Thymus (tissue), 11 donors: ENCODE measurements at regions not wholly inside any gene's neighbourhood (a gene's known extent, or its start where the extent isn't known, plus 50 kb on each side); places are given as distances from the start of the nearest gene placed in this dataset.
"Not testable (repeated sequence)": the region's sequence is repeated elsewhere in the genome, so short reads cannot be mapped to it uniquely, and the experiment has no call there.

ENCODE experiments used
- DNase-seq, 9 donors: peaks; one replicate each; pipeline ENCODE4 v3.0.0-alpha.2; 2013; ENCODE audit warnings: low spot score in 9 of 9, low read depth in 6 of 9, missing footprints in 1 of 9
- H3K27ac ChIP-seq, 2 donors: one replicate each; pipeline ENCODE4 v1.5.1; 2013; ENCODE audit warnings: control low read depth in 1 of 2, low read depth in 1 of 2, low read length in 1 of 2, mild to moderate bottlenecking in 1 of 2, moderate library complexity in 1 of 2
- H3K27me3 ChIP-seq, 2 donors: one replicate each; pipeline ENCODE4 v1.5.1; 2013; ENCODE audit warnings: low read length in 1 of 2; ENCODE audit not compliant: control insufficient read depth in 2 of 2, insufficient read depth in 1 of 2
- H3K36me3 ChIP-seq, 2 donors: one replicate each; pipeline ENCODE4 v1.5.1; 2013; ENCODE audit warnings: low read length in 1 of 2, mild to moderate bottlenecking in 1 of 2, moderate library complexity in 1 of 2; ENCODE audit not compliant: control insufficient read depth in 2 of 2, insufficient read depth in 2 of 2
- H3K4me1 ChIP-seq, 2 donors: one replicate each; pipeline ENCODE4 v1.5.1; 2013; ENCODE audit warnings: low read length in 2 of 2; ENCODE audit not compliant: control insufficient read depth in 2 of 2, insufficient read depth in 2 of 2
- H3K4me3 ChIP-seq, 2 donors: one replicate each; pipeline ENCODE4 v1.5.1; 2013; ENCODE audit warnings: low read length in 2 of 2, control low read depth in 1 of 2, mild to moderate bottlenecking in 1 of 2
- H3K9me3 ChIP-seq, 2 donors: one replicate each; pipeline ENCODE4 v1.5.1; 2013; ENCODE audit warnings: low read length in 1 of 2, mild to moderate bottlenecking in 1 of 2; ENCODE audit not compliant: control insufficient read depth in 2 of 2, insufficient read depth in 1 of 2
- WGBS: extraction: QIAGEN DNeasy Blood & Tissue Kit; methylation state at CpG from one replicate; pipeline ENCODE4 v1.1.7; 2013; 5-methylcytosine and 5-hydroxymethylcytosine counted together
- donor health status: healthy.

- 91% methylated on average over 1 of the region's 1 CpG for WGBS
- no peak for DNase-seq
- no peaks in the 10 kb centered on the region for H3K36me3 ChIP-seq
- no peaks in the 10 kb centered on the region for H3K9me3 ChIP-seq
- no peak overlapping the region for H3K4me3 ChIP-seq
- H3K4me1 ChIP-seq, result no peaks in the 10 kb centered on the region
- no peak overlapping the region for H3K27ac ChIP-seq
- H3K27me3 ChIP-seq, result no peaks in the 10 kb centered on the region
Measured at GRCh38 chr4:134883831-134884449, 682.4 kb upstream of the PABPC4L start.

GRCh38 chr4:134879019-134879418 is 677.4 kb upstream of the PABPC4L start:
- 98% methylated on average over 1 of the region's 1 CpG for WGBS
- Histone ChIP-seq H3K4me1 (no peaks in the 10 kb centered on the region), H3K36me3 (no peaks in the 10 kb centered on the region), H3K27ac (no peak overlapping the region), H3K9me3 (peaks cover 0 to 3% of the 10 kb centered on the region in 2 donors), H3K4me3 (no peak overlapping the region), H3K27me3 (no peaks in the 10 kb centered on the region)
- DNase-seq, result no peak

GRCh38 chr4:134867027-134867426 is 665.4 kb upstream of the PABPC4L start:
- H3K36me3 ChIP-seq, result no peaks in the 10 kb centered on the region
- no peaks in the 10 kb centered on the region for H3K4me1 ChIP-seq
- no peak for DNase-seq
- H3K27ac ChIP-seq, result no peak overlapping the region
- no peaks in the 10 kb centered on the region for H3K9me3 ChIP-seq
- no peak overlapping the region for H3K4me3 ChIP-seq
- no peaks in the 10 kb centered on the region for H3K27me3 ChIP-seq

- Histone ChIP-seq H3K36me3 (no peaks in the 10 kb centered on the region), H3K27ac (no peak overlapping the region), H3K4me3 (no peak overlapping the region), H3K9me3 (no peaks in the 10 kb centered on the region), H3K4me1 (no peaks in the 10 kb centered on the region), H3K27me3 (no peaks in the 10 kb centered on the region)
- WGBS, result 85% methylated on average over 1 of the region's 1 CpG
- DNase-seq, result no peak
Measured at GRCh38 chr4:134865675-134866074, 664.1 kb upstream of the PABPC4L start.

GRCh38 chr4:134862116-134862515 is 660.5 kb upstream of the PABPC4L start:
- DNase-seq, result no peak
- Histone ChIP-seq H3K9me3 (no peaks in the 10 kb centered on the region), H3K4me3 (no peak overlapping the region), H3K36me3 (no peaks in the 10 kb centered on the region), H3K27ac (no peak overlapping the region), H3K4me1 (no peaks in the 10 kb centered on the region), H3K27me3 (no peaks in the 10 kb centered on the region)
- 94% methylated on average over 2 of the region's 2 CpGs for WGBS

GRCh38 chr4:134848681-134849080 is 647.1 kb upstream of the PABPC4L start:
- WGBS, result 97% methylated on average over 2 of the region's 2 CpGs
- no peak for DNase-seq
- Histone ChIP-seq H3K4me3 (no peak overlapping the region), H3K27ac (no peak overlapping the region), H3K9me3 (no peaks in the 10 kb centered on the region), H3K27me3 (no peaks in the 10 kb centered on the region), H3K36me3 (no peaks in the 10 kb centered on the region), H3K4me1 (no peaks in the 10 kb centered on the region)

GRCh38 chr4:134830741-134831140 is 629.2 kb upstream of the PABPC4L start:
- H3K9me3 ChIP-seq, H3K27me3 ChIP-seq, H3K36me3 ChIP-seq, H3K4me3 ChIP-seq, DNase-seq, H3K27ac ChIP-seq, H3K4me1 ChIP-seq: not testable (repeated sequence)
- WGBS, result 95% methylated on average over 7 of the region's 7 CpGs

- DNase-seq, result no peak
- Histone ChIP-seq H3K4me1 (no peaks in the 10 kb centered on the region), H3K27me3 (no peaks in the 10 kb centered on the region), H3K27ac (no peak overlapping the region), H3K4me3 (no peak overlapping the region), H3K36me3 (no peaks in the 10 kb centered on the region), H3K9me3 (peaks cover 0 to 8% of the 10 kb centered on the region in 2 donors)
- 93% methylated on average over 3 of the region's 3 CpGs for WGBS
Measured at GRCh38 chr4:134812611-134813010, 611.0 kb upstream of the PABPC4L start.

GRCh38 chr4:134807231-134807745 is 605.7 kb upstream of the PABPC4L start:
- Histone ChIP-seq H3K4me1 (no peaks in the 10 kb centered on the region), H3K4me3 (no peak overlapping the region), H3K27ac (no peak overlapping the region), H3K36me3 (no peaks in the 10 kb centered on the region), H3K27me3 (no peaks in the 10 kb centered on the region), H3K9me3 (no peaks in the 10 kb centered on the region)
- 85% methylated on average over 3 of the region's 3 CpGs for WGBS
- DNase-seq, result no peak
